UCSD-AML1 (cell line): ENCODE measurements at regions not wholly inside any gene's neighbourhood (a gene's known extent, or its start where the extent isn't known, plus 50 kb on each side); places are given as distances from the start of the nearest gene placed in this dataset.

Experiments used
- DNase-seq: peaks from one replicate; lab custom pipeline; 2025; ENCODE audit not compliant: unreplicated experiment; lab: John Stamatoyannopoulos, UW

GRCh38 chr17:31591924-31592323 lies 200.4 kb downstream of the RAB11FIP4 start:
- DNase-seq: no peak

GRCh38 chr17:31588512-31588911 lies 197.0 kb downstream of the RAB11FIP4 start:
- DNase-seq: no peak

- no peak for DNase-seq
Observed at GRCh38 chr17:31588034-31588433, 196.6 kb downstream of the RAB11FIP4 start.
